Neural progenitor cell (in vitro differentiated cells): ENCODE measurements at regions not wholly inside any gene's neighbourhood (a gene's known extent, or its start where the extent isn't known, plus 50 kb on each side); places are given as distances from the start of the nearest gene placed in this dataset.

Experiments
- DNase-seq: peaks from one replicate; pipeline ENCODE4 v3.0.0-alpha.2; 2016; ENCODE audit warnings: low spot score
- H2AFZ ChIP-seq: fragments of 200-600 bp; sonication (generic); replicated peaks from 2 replicates; pipeline ENCODE4 v1.6.1; 2016; ENCODE audit warnings: antibody characterized with exemption
- H3F3A ChIP-seq: fragments of 200-600 bp; sonication (generic); 2 replicates; pipeline ENCODE4 v1.6.1; 2016; ENCODE audit warnings: antibody characterized with exemption, low read depth
- H3K27ac ChIP-seq: fragments of 200-600 bp; sonication (generic); 2 replicates; pipeline ENCODE4 v1.5.1; 2016; ENCODE audit warnings: mild to moderate bottlenecking
- H3K27me3 ChIP-seq: fragments of 200-600 bp; sonication (generic); 2 replicates; pipeline ENCODE4 v1.6.1; 2016; ENCODE audit warnings: mild to moderate bottlenecking, moderate library complexity
- H3K36me3 ChIP-seq: fragments of 200-600 bp; sonication (generic); 2 replicates; pipeline ENCODE4 v1.5.1; 2016
- H3K4me1 ChIP-seq: fragments of 200-600 bp; sonication (generic); 2 replicates; pipeline ENCODE4 v1.6.1; 2016; ENCODE audit warnings: mixed run types
- H3K4me2 ChIP-seq: fragments of 200-600 bp; sonication (generic); 2 replicates; pipeline ENCODE4 v1.6.1; 2016
- H3K4me3 ChIP-seq: fragments of 200-600 bp; sonication (generic); 2 replicates; pipeline ENCODE4 v1.5.1; 2016
- H3K79me2 ChIP-seq: fragments of 200-600 bp; sonication (generic); 2 replicates; pipeline ENCODE4 v1.6.1; 2016; ENCODE audit warnings: low read depth
- H3K9ac ChIP-seq: fragments of 200-600 bp; sonication (generic); 2 replicates; pipeline ENCODE4 v1.6.1; 2016
- H3K9me3 ChIP-seq: fragments of 200-600 bp; sonication (generic); 2 replicates; pipeline ENCODE4 v1.5.1; 2016; ENCODE audit warnings: low read depth
- H4K20me1 ChIP-seq: fragments of 200-600 bp; sonication (generic); 2 replicates; pipeline ENCODE4 v1.6.1; 2016; ENCODE audit warnings: low read depth
- H3K27ac Mint-ChIP-seq: 3 replicates; pipeline ENCODE4 v1.8.0; 2021; ENCODE audit warnings: mixed read lengths
- H3K27me3 Mint-ChIP-seq: 2 replicates; pipeline ENCODE4 v1.8.0; 2022; ENCODE audit warnings: low read depth, mild to moderate bottlenecking, inconsistent platforms, moderate library complexity, mixed read lengths; ENCODE audit not compliant: insufficient read depth
- H3K36me3 Mint-ChIP-seq: 3 replicates; pipeline ENCODE4 v1.8.0; 2021; ENCODE audit warnings: mixed read lengths
- H3K4me1 Mint-ChIP-seq: 3 replicates; pipeline ENCODE4 v1.8.0; 2021; ENCODE audit warnings: mixed read lengths
- H3K4me3 Mint-ChIP-seq: 3 replicates; pipeline ENCODE4 v1.8.0; 2021; ENCODE audit warnings: mild to moderate bottlenecking, moderate library complexity, mixed read lengths
- H3K9me3 Mint-ChIP-seq: 3 replicates; pipeline ENCODE4 v1.8.0; 2020; ENCODE audit warnings: mixed read lengths
- EZH2 ChIP-seq: fragments of 200-600 bp; sonication (generic); IDR thresholded peaks from 2 replicates; pipeline ENCODE4 v1.6.1; 2017; ENCODE audit warnings: antibody characterized with exemption, mild to moderate bottlenecking, moderate library complexity
- EZH2phosphoT487 ChIP-seq: fragments of 200-600 bp; sonication (generic); IDR thresholded peaks from 2 replicates; pipeline ENCODE4 v1.6.1; 2017; ENCODE audit warnings: antibody characterized with exemption
- TF ChIP-seq, protein P1 (sequence below): fragments of 200-600 bp; sonication (generic); IDR thresholded peaks from 2 replicates; pipeline ENCODE4 v1.5.1; 2017; ENCODE audit warnings: antibody characterized with exemption, mild to moderate bottlenecking

DNA sequence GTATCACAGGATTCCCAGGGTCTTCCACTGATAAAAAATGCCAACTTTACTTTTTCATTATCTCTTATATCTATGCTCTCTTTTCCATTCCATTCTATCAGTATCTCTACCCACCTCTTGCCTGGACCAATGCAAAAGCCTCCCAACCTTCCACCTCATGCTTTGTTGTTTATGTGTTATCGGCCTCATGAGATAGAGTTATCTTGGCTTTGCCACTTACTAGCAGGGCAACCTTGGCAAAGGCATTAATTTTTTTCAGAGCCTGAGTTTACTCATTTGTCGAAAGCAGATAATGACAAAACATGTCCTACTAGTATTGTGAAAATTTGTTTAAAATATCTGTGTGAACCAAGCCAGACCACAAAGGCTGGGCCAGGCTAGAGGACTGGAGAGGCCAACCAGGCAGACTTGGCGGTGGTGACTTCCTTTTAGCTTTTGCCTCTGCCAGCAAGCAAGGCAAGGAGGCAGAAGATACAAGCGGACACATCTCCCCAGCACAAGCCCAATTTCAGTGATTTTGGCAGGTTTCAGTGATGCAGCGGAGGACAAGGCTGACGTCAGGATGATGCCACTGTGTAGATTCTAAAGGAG lies 106.9 kb downstream of the ADAMTS15 start:
- no peak overlapping the region for H3K27ac ChIP-seq
- H3K27me3 ChIP-seq, result no peaks in the 10 kb centered on the region
- no peak overlapping the region for H3K9ac ChIP-seq
- no peaks in the 10 kb centered on the region for H3K79me2 ChIP-seq
- Mint-ChIP-seq H3K4me1 (peaks cover 10% of the 10 kb centered on the region), H3K27me3 (peaks cover 6% of the 10 kb centered on the region), H3K9me3 (no peaks in the 10 kb centered on the region), H3K27ac (no peak overlapping the region), H3K36me3 (no peaks in the 10 kb centered on the region), H3K4me3 (no peak overlapping the region)
- no peak overlapping the region for H2AFZ ChIP-seq
- no peaks in the 10 kb centered on the region for H3K36me3 ChIP-seq
- no peaks in the 10 kb centered on the region for H3F3A ChIP-seq
- DNase-seq, result no peak
- H3K9me3 ChIP-seq, result no peaks in the 10 kb centered on the region
- no peaks in the 10 kb centered on the region for H4K20me1 ChIP-seq
- TF ChIP-seq, protein P1, sequence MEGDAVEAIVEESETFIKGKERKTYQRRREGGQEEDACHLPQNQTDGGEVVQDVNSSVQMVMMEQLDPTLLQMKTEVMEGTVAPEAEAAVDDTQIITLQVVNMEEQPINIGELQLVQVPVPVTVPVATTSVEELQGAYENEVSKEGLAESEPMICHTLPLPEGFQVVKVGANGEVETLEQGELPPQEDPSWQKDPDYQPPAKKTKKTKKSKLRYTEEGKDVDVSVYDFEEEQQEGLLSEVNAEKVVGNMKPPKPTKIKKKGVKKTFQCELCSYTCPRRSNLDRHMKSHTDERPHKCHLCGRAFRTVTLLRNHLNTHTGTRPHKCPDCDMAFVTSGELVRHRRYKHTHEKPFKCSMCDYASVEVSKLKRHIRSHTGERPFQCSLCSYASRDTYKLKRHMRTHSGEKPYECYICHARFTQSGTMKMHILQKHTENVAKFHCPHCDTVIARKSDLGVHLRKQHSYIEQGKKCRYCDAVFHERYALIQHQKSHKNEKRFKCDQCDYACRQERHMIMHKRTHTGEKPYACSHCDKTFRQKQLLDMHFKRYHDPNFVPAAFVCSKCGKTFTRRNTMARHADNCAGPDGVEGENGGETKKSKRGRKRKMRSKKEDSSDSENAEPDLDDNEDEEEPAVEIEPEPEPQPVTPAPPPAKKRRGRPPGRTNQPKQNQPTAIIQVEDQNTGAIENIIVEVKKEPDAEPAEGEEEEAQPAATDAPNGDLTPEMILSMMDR, result no peak
- no peak for TF ChIP-seq EZH2
- TF ChIP-seq EZH2phosphoT487, result no peak
- no peaks in the 10 kb centered on the region for H3K4me1 ChIP-seq
- no peak overlapping the region for H3K4me2 ChIP-seq
- H3K4me3 ChIP-seq, result no peak overlapping the region

GRCh38 chr11:130560000-130560780 lies 111.7 kb downstream of the ADAMTS15 start:
- H3K27me3 ChIP-seq, result no peaks in the 10 kb centered on the region
- H3K9me3 Mint-ChIP-seq, result no peaks in the 10 kb centered on the region
- H3K27ac ChIP-seq, result no peak overlapping the region
- no peaks in the 10 kb centered on the region for H3F3A ChIP-seq
- TF ChIP-seq EZH2phosphoT487 (no peak), EZH2 (no peak)
- TF ChIP-seq, protein P1, result no peak
- no peak overlapping the region for H3K9ac ChIP-seq
- no peaks in the 10 kb centered on the region for H3K27me3 Mint-ChIP-seq
- no peaks in the 10 kb centered on the region for H3K36me3 ChIP-seq
- H3K79me2 ChIP-seq, result no peaks in the 10 kb centered on the region
- H3K4me3 Mint-ChIP-seq, result no peak overlapping the region
- H3K4me2 ChIP-seq, result no peak overlapping the region
- DNase-seq, result no peak
- no peaks in the 10 kb centered on the region for H3K9me3 ChIP-seq
- H3K4me1 Mint-ChIP-seq, result no peaks in the 10 kb centered on the region
- no peak overlapping the region for H3K27ac Mint-ChIP-seq
- H3K4me1 ChIP-seq, result no peaks in the 10 kb centered on the region
- H3K36me3 Mint-ChIP-seq, result no peaks in the 10 kb centered on the region
- no peak overlapping the region for H3K4me3 ChIP-seq
- no peaks in the 10 kb centered on the region for H4K20me1 ChIP-seq
- no peak overlapping the region for H2AFZ ChIP-seq

DNA sequence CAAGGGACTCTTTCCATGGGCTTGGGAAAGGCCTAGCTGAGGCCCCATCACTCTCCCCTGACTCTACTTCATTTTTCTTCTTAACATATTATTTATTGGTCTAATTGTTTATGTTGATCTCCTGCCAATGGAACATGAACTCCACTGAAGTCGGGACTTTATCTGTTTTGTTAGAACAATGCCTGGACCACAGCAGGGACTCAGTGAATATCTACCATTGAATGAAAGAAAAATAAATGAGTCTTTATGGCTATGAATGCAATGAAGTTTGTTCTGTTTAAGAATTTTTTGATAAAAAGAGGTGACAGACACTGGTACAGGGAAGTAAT lies 112.3 kb downstream of the ADAMTS15 start:
- DNase-seq, result no peak
- Histone ChIP-seq H3K4me3 (no peak overlapping the region), H2AFZ (no peak overlapping the region)

More for the DNA sequence above, 112.3 kb downstream of the ADAMTS15 start:
- Histone ChIP-seq H3K4me2 (no peak overlapping the region), H3K27me3 (no peaks in the 10 kb centered on the region), H3K36me3 (no peaks in the 10 kb centered on the region), H3F3A (no peaks in the 10 kb centered on the region), H3K4me1 (no peaks in the 10 kb centered on the region), H3K27ac (no peak overlapping the region), H3K79me2 (no peaks in the 10 kb centered on the region), H3K9me3 (no peaks in the 10 kb centered on the region), H3K9ac (no peak overlapping the region), H4K20me1 (no peaks in the 10 kb centered on the region)
- Mint-ChIP-seq H3K27ac (no peak overlapping the region), H3K27me3 (no peaks in the 10 kb centered on the region), H3K36me3 (no peaks in the 10 kb centered on the region), H3K4me3 (no peak overlapping the region), H3K9me3 (no peaks in the 10 kb centered on the region), H3K4me1 (no peaks in the 10 kb centered on the region)
- TF ChIP-seq, protein P1, result no peak
- no peak for TF ChIP-seq EZH2phosphoT487
- no peak for TF ChIP-seq EZH2
